ENCODE measurements at regions not wholly inside any gene's neighbourhood (a gene's known extent, or its start where the extent isn't known, plus 50 kb on each side); places are given as distances from the start of the nearest gene placed in this dataset.

DNA sequence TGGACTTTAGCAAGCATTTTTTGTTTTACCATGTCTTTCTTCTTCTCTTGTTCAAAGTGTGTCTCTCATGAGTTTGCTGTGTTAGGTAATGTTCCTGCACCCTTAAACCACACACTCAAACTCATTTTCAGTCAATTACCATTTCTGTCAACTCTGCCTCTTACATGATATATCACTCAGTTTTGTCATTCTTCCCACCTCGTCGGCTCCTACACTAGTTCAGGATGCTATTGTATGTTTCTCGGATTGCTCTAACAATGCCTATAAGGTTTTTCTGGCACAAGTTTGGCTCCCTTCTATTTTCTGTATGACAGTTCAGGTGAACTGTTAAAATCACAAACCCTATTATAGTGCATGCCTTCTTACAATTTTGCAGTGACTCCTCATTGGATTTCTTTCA is 260.8 kb upstream of the NAV3 start:
- DNase-seq = no peak

DNA sequence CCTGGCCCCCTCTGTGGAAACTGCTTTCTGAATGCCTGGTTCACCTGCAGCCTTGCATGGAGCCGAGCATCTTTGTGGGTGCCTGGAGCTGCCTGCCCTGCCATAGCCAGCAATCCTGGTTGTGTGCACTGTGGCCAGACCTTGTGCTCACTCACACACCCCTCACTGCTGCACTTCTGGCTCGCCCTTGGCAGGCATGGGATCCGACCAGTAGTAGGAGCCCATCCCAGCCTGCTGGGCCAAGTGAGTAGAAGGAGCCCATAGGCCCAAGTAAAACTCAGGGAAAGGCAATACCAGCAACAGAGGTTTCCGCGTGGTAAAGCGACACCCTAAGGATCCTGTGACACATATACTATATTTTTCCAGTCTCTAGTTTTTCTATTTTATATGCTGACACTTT is 270.0 kb upstream of the NAV3 start:
- no peak for DNase-seq

DNA sequence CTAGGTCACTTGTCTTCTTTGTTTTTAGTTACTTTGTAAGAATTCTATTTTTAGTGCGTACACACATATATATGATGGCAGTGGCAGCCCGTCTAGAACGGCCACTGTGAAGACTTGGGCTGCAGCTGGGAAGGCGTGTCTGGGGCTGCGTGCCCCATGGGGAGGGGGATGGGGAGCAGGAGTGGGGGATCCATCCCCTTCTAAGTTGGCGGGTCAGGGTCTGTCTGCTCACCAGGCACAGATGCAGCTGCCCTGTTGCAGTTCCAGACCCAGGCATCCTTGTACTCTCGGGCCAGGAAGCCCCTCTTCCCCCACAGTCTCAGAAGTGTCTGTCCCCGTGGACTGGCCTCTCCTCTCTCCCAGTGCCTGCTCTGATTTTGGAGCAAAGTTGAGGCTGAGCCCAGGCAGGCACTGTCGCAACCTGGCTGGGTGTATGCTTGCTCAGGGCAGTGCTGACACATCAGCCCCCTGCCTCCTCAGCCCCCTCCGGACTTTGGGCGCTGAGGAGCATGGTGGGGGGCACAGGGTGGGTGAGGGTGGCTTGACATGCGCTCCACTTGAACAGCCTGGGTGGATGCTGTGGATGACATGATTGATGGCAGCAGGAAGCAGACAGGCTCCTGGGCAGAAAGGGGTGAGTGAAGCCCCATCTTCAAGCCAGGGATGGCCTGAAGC is 271.2 kb upstream of the NAV3 start:
- DNase-seq = no peak

DNA sequence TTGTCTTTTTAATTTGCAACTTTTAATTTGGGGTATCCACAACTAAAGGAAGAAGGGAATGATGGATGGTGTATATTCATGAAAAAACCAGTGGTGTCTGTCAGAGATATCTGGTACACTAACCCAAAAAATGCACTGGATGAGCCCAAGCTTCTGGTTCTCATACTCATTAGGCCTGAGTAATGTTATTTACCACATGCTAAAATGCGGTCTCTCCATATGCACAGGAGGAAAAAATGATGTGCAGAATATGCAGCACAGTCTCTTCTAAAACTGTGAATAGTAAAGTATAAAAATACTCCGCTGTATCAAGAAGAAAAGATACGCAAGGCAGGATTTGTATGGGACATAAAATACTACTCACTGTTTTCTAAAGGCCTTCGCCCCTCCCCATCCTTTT is 275.6 kb upstream of the NAV3 start:
- DNase-seq = no peak

DNA sequence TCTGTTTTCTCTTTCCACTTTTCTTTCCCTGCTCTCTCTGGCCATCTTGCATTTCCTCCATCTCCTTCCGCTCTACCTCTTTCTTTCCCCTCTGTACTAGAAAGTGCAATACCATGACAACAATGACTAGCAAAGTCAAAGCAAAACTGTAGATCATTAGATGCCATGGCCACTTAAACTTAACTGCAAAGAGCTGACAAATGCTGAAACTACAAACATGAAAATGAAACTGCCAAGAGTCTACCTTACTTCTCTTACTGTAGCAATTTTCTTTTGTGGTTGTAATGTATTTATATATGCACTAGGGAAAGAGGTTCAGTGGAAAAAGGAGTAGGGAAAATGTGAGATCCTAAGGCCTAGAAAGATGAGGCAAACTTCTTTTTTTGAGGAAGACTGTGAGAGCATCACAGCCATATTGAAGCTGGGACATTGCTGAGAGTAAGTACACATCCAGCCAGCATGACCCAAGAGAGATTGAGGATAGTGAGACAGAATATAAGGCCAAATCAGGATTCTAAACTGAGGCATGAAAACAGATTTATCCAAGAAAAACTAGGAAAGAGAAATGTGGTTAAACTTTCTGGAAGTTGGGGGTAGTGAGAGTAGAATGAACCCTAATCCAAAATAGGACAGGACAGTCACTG is 276.6 kb upstream of the NAV3 start:
- DNase-seq = no peak

DNA sequence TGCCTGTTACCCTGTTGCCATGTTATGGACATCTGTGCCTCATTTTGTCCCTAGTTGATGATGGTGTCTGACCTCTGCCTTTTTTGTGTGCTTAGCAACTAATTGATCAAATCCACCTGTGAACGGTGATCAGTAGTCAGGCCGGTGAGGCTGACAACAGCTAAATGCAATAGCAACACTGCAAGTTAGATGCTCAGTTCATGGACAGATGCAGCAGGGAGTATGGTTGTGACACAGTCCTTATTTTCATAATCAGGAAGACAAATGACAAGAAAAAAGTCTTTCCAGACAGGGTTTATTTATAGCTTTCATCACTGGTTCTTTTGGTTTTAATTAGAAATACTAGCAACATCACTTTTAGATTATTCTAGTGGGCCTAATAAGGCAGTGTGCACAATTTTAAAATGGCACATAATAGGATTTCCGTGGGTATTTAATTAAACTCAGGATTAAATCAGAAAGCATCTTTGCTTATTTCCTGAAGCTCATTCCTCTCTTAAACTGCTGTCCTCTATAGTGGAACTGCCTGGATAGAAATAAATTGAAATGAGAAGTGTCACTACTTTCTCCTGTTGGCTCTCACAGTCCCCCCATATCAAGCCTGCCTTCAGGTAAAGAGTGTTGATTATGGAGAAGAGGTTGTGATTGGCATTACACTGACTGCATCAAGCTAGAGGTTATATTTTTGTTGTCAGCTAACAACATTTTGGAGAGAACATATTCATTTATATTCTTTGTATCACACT is 281.1 kb upstream of the NAV3 start:
- no peak for DNase-seq

DNA sequence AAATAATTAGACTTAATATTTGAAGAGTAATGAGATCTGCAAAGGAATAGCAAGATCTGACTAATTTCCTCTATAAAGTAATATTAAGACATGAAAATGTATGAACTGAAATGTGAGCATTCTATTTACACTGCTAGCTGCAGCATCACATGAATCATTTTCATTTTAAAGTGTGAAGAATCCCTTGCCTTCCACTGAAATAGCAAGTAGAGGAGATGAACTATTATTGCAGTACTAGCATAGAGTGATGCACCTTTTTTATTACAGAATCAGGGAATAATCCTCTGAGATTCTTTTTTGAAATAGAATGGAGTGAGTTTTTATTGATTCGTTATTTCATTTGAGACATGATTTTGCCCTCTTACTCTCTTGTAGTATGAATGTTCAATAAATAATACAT is 281.9 kb upstream of the NAV3 start:
- no peak for DNase-seq

DNA sequence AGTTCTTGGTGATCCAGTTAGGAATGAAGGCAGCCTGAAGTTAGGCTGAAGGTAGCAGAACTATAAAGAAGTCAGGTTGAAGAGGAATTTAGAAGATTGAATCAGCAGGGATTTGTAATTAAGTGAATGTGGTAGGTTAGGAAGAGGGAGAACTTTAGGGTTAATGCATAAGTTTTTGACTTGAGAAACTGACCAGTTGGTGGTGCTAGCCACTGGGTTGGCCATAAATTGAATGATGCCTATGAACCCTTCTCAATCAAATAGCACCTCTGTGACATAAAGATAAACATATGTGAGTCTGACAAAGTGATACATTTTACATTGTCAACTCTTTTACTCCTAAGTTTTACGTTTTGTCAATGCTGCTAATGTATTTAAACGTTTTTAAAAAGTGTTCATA is 290.6 kb upstream of the NAV3 start:
- DNase-seq = no peak

DNA sequence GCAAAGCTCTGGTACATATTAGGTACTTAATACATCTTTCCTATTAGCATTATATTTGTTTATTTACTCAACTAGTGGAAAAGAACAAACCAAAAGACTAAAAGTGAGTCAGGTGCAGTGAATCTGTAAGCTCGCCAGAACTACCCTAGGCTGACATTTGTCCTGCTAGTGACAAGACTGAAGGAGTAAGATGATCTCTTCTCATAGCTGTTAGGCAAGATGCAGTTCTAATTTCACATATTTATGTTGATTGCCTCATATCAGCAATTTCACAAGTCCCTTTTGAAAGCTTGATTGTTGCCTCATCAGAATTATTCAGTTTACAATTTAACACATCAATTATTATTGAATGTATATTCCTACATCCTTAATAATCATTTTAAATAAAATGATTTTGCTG is 293.0 kb upstream of the NAV3 start:
- DNase-seq = no peak

DNA sequence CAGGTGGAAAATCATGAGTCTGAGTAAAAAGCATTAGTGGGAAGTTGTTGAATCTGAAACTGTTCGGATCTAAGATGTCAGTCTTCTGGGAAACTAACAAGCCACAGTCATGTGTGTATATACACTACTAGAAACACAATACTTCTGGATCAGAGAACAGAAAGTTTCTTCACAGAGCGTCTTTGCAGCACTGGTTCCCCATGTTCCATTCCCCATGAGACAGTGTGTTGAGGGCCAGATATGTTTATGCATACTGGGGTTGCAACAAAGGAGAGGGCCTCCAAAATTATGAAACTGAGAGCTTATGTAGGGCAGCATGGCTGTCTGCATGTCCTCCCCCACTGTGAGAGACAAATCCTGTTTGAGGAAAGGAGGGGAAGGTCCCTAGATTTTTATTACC is 295.0 kb upstream of the NAV3 start:
- DNase-seq = no peak

DNA sequence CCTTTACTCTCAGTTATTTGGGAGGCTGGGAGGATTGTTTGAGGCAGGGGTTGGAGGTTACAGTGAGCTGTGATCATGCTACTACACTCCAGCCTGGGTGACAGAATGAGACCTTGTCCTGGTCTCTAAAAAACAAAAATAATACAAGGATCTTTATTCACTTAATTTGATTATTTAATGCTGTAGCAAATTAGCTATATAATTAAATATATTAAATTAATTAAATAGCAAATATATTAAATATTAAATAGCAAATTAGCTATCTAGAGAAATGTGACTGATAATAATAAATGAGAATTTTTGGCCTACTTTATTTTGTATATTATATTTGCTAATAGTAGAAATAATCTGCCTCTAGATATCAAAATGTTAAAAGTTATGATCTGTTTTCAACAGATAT is 298.8 kb upstream of the NAV3 start:
- no peak for DNase-seq

DNA sequence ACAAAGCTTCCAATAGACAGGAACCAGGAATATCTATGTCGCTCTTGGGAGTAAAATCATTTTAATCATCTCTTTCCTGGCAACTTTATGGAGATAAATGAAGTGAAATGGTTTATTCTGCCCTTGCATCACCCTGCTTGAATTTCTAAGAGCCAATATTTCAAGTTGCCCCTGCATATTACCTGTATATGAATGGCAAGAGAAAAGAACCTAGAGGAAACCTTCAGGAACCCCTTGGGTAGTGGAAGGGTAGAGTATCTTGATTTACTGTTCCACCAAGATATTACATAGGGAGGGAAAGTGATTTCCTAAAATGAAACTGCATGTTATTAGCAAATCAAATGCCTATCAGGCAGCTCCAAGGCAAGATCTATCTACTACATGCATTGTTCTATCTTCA is 308.4 kb upstream of the NAV3 start:
- no peak for DNase-seq

DNA sequence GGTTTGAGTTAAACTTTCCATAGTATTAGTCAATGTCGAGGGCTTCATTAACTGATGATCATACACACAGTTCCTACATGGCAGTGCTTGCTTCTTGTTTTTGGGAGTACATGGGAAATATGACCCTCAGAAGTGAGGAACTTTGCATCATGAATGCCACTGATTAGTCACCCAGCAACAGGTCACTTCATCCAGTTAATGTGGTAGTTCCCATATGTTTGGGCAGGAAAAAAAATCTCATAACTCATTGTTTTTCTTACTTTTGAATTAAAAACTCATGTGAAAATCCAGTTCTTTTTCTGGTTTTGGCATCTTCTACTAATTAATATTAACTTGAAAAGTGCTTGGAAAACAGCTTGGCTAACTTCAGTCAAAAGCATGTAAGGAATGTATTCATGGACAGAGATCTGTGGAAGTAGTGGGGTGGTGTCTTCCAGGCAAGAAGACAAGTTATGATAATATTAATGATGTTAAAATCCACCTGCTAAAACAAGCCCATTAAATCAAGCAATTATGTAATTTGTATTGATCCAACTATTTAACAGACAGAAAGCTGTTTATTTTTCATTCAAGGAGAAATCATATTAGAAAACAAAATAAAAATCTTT is 309.1 kb upstream of the NAV3 start:
- no peak for DNase-seq

DNA sequence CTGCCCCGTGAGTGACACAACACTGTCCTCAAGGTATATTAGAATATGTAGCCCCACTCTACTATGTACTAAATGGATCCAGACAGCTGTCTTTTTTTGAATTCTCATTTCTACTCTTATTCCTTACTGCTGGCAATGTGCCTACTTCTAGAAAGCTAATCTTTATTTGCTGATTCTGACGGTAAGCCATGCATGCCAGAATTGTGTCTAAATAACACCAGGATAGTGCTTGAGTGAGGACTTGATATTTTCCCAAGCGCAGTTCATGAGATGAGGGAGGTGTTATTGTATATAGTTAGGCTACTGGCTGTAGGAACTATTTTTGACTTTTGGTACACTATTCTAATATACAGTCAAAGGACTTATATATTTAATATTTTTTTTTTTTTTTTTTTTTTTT is 316.2 kb upstream of the NAV3 start:
- peak; percentile 15 for DNase-seq

DNA sequence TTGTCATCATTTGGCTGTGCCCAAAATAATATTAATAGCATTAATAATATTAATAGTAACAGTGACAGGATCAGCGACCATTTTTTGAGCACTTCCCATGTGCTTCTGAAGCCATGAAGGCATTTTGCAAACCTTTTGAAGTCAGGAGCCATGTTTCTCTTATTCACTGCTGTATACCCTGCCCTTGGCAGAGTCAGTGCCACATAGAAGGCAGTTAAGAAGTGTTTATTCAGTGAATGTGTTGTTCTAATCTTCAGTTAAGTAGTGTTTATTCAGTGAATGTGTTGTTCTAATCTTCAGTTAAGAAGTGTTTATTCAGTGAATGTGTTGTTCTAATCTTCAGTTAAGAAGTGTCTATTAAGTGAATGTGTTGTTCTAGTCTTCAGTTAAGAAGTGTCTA is 319.7 kb upstream of the NAV3 start:
- no peak for DNase-seq

DNA sequence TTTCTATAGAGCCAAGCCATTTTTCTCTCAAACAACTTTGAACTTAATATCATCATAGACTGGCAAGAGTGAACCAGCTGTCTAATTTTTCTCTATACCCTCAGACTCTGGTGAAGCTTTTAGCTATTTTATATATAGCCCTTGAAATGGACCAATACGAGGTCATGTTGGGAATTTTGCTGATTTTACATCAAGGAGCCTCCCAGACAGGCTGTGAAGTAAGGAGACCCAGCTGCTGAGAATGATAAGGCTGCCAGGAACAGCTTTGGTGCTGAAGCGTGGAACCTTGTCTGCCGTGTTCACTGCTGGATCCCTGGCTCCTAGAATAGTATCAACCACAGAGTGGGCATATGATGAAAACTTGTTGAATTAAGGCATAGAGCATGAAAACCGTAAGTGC is 326.2 kb upstream of the NAV3 start:
- DNase-seq = no peak

DNA sequence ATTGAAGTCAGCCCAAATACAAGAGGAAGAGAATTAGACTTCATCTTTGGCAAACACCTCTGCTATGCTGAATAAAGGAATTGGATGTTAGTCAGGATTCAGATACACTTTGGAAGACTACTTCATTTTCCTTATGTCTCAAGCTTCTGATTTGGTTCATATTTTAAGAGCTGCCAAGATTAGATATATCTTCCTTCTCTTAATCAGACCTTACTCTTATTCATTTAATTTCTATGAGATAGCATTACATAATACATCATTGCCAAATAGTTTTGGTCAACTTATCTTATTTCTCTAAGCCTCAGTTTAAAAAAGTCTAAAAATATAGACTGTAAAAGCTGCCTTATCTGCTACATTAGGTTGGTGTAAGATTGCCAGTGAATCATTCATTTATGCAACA is 330.6 kb upstream of the NAV3 start:
- DNase-seq = no peak

DNA sequence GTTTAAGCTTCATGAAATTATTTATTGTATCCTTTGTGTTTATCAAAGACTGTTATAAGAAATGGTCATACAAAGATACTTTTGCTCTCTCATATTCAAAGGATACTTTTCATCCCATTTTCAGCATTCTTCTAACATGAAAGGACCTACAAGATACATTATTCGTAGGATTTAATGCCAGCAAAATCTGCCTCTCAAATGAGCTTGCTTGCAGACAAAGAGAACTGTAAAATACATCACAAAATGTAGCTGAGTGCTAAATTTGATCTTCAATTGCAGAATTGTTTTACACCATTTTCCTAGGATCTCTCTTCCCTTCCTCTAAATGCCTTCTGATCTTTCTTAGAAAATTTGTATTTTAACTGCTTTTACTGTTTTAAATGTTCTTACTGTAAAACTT is 333.0 kb upstream of the NAV3 start:
- DNase-seq = no peak

DNA sequence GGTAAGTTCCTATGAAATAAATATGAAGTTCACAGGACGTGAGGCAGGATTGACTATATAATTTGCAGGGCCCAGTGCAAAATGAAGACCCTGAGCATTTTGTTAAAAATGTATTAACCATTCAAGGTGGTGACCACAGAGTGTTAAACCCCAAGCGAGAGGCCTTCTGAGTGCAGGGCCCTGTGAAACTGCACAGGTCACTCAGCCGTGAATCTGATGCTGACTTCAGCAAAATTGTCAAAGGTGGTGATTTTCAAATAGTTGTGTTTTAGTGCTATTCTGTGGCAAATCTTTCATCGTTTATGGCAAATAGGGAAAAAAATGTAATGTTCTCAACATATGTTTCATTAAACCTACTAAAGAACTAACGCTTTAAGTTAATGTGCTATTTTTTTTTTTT is 334.0 kb upstream of the NAV3 start:
- DNase-seq = no peak

DNA sequence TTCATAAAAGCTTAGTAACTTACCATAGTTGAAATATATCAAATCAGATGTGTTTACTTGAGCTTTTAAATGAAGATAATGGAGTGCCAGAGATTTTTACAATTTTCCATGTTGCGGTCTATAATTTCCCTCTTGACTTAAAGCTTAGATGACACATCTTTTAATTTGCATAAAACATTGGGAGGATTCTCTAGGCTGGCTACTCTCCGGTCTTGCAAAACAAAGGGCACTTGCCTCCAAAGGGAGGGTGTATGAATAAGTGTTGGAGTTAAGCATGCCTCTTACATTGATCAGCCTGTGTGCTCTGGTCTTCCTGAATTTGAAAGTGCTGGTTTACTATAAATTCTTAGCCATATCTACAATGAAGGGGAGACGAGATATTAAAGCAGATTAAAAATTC is 336.4 kb upstream of the NAV3 start:
- DNase-seq = no peak

DNA sequence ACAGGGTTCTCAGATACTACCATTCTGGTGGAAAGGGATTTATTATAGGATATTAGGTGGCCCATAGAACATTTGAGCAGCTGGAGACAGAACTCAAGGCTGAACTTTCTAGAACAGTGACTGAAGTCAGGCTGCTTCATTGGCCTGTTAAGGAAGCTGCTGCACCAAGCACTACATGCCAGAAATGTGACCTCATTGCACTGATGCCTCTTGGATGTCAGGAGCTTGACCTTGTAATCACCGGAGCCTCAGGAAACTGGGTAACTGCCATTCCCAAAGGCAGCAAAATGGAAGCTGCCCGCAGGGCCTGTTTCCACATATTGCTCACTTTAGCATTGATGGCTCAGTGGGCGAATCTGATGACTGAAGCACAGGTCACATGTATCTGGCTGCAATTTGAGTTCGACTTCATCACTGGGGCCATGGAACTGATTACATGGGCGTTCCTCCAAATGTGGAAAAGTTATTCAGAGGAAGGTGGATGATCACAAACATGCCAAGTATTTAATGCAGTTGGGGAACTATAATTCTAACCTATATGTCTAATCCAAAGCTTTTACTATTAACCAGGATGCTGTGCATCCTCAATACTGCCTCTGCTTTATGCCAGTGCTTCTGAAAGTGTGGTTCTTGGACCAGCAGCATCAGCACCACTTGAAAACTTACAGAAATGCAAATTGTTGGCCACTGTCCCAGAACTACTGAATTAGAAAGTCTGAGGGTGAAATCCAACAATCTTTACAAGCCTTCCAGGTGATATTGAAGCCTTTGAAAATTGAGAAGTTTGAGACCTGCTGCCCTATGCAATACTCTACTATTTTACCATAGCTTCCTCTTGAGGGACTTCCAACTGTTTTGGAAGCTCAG is 337.2 kb upstream of the NAV3 start:
- no peak for DNase-seq

DNA sequence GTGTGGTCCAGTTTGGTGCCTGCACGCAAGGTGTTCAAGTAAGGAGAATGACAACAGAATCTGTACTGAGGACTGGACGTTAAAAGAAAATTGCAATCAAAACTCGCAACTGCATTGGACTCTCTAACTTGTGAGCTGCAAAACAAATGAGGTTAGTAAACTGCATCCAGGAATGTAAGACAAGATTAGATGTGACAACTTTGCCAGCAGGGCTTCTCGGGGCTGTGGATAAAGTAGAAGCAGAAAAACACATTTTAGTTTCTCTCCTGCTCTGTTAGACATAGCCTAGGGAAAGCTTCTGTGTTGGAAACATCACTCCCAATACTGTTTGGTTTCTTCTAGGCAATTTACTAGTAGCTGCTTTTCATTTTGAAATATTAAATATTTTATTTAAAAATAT is 338.2 kb upstream of the NAV3 start:
- DNase-seq = no peak

DNA sequence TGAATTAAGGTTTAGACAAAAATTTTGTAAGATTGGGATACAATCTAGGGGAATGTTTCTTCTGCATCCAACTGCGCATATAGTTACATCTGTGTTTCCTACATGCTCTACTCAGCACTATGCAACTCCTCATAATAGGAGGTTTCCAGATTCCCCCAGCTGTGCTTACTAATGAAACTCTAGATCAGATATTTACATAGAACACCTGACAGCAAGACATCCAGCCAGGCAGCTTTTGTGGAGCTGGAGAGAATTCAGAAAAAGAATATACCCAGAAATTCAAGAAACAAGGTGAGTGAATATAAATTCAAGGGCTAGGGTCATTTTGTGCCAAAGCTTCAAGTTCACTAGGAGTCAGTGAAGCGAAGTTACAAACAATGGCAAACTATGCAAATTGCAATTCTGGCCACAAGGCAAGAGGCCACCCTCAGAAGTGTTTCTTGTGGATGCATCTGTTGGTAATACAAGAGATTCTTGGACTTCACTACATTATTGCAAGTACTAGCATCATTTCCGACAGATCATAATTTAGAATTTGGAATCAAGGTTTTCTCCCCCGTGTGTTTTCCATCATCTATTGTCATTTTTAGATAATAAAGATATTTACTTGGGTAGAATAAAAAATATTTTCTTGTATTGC is 341.2 kb upstream of the NAV3 start:
- DNase-seq = no peak

Data from NCI-H1092 (cell line).